Transverse colon (tissue), 4 donors: ENCODE measurements at regions not wholly inside any gene's neighbourhood (a gene's known extent, or its start where the extent isn't known, plus 50 kb on each side); places are given as distances from the start of the nearest gene placed in this dataset.

Experiments
- DNase-seq: peaks from one replicate; pipeline ENCODE4 v3.0.0-alpha.2; 2019
- H3K27ac ChIP-seq, 4 donors: fragments of 200-600 bp; sonication (generic); 2 replicates each; pipeline ENCODE4 v1.5.1; 2016 to 2018; ENCODE audit warnings: inconsistent platforms in 4 of 4
- H3K27me3 ChIP-seq: fragments of 200-600 bp; sonication (generic); 2 replicates; pipeline ENCODE4 v1.5.1; 2017; ENCODE audit warnings: inconsistent platforms
- H3K36me3 ChIP-seq, 4 donors: fragments of 200-600 bp; sonication (generic); 2 replicates each; pipeline ENCODE4 v1.5.1; 2017 to 2019; ENCODE audit warnings: inconsistent platforms in 4 of 4
- H3K4me1 ChIP-seq, 4 donors: fragments of 200-600 bp; sonication (generic); 2 replicates each; pipeline ENCODE4 v1.5.1; 2017 to 2020; ENCODE audit warnings: inconsistent platforms in 4 of 4
- H3K4me3 ChIP-seq, 4 donors: fragments of 200-600 bp; sonication (generic); 1 replicate in 1 of 4; 2 replicates in 3 of 4; pipeline versions ENCODE4 v1.5.1 to v1.6.1; 2017 to 2019; ENCODE audit warnings: inconsistent platforms in 4 of 4
- H3K9me3 ChIP-seq, 2 donors: fragments of 200-600 bp; sonication (generic); 2 replicates each; pipeline ENCODE4 v1.5.1; 2017 to 2019; ENCODE audit warnings: inconsistent platforms in 2 of 2
- EP300 ChIP-seq: sonication (generic); formaldehyde crosslinking; IDR thresholded peaks from one replicate; pipeline ENCODE4 v1.6.1; 2017; ENCODE audit warnings: antibody characterized with exemption, low read depth
- POLR2A ChIP-seq: fragments of 450-650 bp; IDR thresholded peaks from one replicate; pipeline ENCODE4 v1.6.1; 2016; ENCODE audit warnings: antibody characterized with exemption, mild to moderate bottlenecking, moderate library complexity
- POLR2AphosphoS5 ChIP-seq, 3 donors: sonication (generic); formaldehyde crosslinking; IDR thresholded peaks; one replicate each; pipeline ENCODE4 v1.6.1; 2016; ENCODE audit warnings: antibody characterized with exemption in 3 of 3
- WGBS, 2 donors: methylation state at CpG; one replicate each; pipeline ENCODE4 v1.1.5; 2018; ENCODE audit warnings: low coverage in 1 of 2; 5-methylcytosine and 5-hydroxymethylcytosine counted together
- in situ Hi-C, 4 donors: fragments of 200-750 bp; cut with MboI; loops; one replicate each; pipeline versions ENCODE4 v1.15.0 to v1.15.1; 2017; ENCODE audit warnings: low sequenced_read_pairs in 3 of 4, low pct_ligation_motif_present in 1 of 4, low pct_unique_long_range_greater_than_20kb in 1 of 4
- intact Hi-C: fragments of 100-400 bp; cut with DNase I; formaldehyde crosslinking; loops from one replicate; pipeline ENCODE4 v1.15.1; 2023; ENCODE audit warnings: low total_unique reads
- TF ChIP-seq, protein P1 (sequence below), 5 experiments: fragments of 200-600 bp in 3 of 5; fragments of 450-650 bp in 2 of 5; sonication (generic) in 3 of 5; IDR thresholded peaks; 1 replicate in 2 of 5; 2 replicates in 3 of 5; pipeline ENCODE4 v1.5.1; 2016 to 2017; ENCODE audit warnings: antibody characterized with exemption in 5 of 5, inconsistent platforms in 3 of 5, mild to moderate bottlenecking in 2 of 5, moderate library complexity in 1 of 5

DNA sequence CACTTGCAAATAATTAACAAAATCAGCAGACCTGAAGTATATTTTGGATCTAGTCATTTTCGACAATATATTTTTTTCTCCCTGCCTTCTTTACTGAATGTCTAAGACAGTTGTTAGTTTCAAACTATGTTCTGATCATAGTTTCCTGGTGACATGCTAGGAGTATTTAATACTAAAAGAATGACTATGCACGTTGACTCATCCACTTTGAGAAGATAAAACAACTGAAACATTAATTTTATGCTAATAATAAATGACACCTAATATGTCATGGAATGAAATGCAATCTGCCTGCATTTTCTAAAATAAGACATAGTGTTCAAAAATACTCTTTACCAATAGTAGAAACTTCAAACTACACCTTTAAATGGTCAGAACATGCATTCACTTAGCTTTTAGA lies 2123.7 kb upstream of the C9orf72 start:
- no peaks in the 10 kb centered on the region for H3K4me1 ChIP-seq
- WGBS, 2 donors, result 54 to 79% methylated on average over 2 of the region's 2 CpGs
- in situ Hi-C loops (no loop called here), intact Hi-C loops (no loop called here)
- DNase-seq, result no peak
- no peaks in the 10 kb centered on the region for H3K27me3 ChIP-seq
- H3K27ac ChIP-seq, result no peak overlapping the region
- TF ChIP-seq, protein P1, sequence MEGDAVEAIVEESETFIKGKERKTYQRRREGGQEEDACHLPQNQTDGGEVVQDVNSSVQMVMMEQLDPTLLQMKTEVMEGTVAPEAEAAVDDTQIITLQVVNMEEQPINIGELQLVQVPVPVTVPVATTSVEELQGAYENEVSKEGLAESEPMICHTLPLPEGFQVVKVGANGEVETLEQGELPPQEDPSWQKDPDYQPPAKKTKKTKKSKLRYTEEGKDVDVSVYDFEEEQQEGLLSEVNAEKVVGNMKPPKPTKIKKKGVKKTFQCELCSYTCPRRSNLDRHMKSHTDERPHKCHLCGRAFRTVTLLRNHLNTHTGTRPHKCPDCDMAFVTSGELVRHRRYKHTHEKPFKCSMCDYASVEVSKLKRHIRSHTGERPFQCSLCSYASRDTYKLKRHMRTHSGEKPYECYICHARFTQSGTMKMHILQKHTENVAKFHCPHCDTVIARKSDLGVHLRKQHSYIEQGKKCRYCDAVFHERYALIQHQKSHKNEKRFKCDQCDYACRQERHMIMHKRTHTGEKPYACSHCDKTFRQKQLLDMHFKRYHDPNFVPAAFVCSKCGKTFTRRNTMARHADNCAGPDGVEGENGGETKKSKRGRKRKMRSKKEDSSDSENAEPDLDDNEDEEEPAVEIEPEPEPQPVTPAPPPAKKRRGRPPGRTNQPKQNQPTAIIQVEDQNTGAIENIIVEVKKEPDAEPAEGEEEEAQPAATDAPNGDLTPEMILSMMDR (IDR thresholded peaks at IDR 0.05), result no peak
- TF ChIP-seq POLR2AphosphoS5 (IDR thresholded peaks at IDR 0.05), result no peak
- TF ChIP-seq POLR2A, result no peak
- no peak for TF ChIP-seq EP300
- H3K9me3 ChIP-seq, result no peaks in the 10 kb centered on the region
- no peaks in the 10 kb centered on the region for H3K36me3 ChIP-seq
- H3K4me3 ChIP-seq, result no peak overlapping the region

DNA sequence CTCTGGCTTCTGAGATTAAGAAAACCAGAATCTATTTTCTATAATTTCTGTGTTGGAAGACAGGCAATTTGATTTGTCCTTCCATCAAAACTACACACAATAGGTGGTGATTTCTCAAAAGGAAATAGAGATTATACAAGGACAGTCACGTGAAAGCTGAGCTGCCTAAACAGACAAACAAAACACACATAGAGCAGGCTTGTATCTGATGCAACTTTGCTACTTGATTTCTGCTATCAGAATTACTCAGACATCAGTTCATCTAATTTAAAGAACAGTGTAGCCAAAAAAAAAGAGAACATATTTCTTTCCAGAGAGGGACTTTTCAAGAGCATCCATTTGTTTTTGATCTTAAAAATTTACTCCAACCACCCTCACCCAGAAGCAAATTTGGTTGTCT lies 2128.3 kb upstream of the C9orf72 start:
- Histone ChIP-seq H3K4me1 (no peaks in the 10 kb centered on the region), H3K36me3 (no peaks in the 10 kb centered on the region), H3K27ac (no peak overlapping the region), H3K4me3 (no peak overlapping the region), H3K9me3 (no peaks in the 10 kb centered on the region), H3K27me3 (no peaks in the 10 kb centered on the region)
- TF ChIP-seq POLR2A (no peak), EP300 (no peak), POLR2AphosphoS5 (IDR thresholded peaks at IDR 0.05) (no peak)
- TF ChIP-seq, protein P1 (IDR thresholded peaks at IDR 0.05), result no peak
- in situ Hi-C loops, result no loop called here
- DNase-seq, result no peak
- intact Hi-C loops, result no loop called here
- 39 to 42% methylated on average over 1 of the region's 1 CpG for WGBS, 2 donors

DNA sequence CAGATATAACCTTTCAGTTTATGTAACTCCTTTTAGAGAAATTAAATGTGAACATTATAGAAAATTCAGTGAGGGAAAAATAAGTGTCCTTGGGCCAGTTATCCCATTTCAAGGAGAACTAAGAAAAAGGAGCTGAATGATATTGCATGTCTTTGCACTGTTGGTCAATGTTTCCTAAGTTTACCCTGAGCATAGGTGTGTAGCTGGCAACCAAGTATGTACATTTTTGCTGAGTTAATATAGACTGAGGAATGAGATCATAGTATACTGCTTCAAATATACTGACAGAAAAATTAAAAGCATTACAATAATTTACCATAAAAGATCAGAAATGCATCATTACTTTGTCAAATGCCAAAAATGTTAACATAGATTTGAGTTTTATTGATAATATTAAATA lies 2128.7 kb upstream of the C9orf72 start:
- no peaks in the 10 kb centered on the region for H3K36me3 ChIP-seq
- H3K27ac ChIP-seq, result no peak overlapping the region
- in situ Hi-C loops, result no loop called here
- no peak for TF ChIP-seq POLR2A
- no peak for TF ChIP-seq EP300
- TF ChIP-seq, protein P1 (IDR thresholded peaks at IDR 0.05), result no peak
- no peak for TF ChIP-seq POLR2AphosphoS5 (IDR thresholded peaks at IDR 0.05)
- H3K4me1 ChIP-seq, result no peaks in the 10 kb centered on the region
- no peak for DNase-seq
- intact Hi-C loops, result no loop called here
- no peaks in the 10 kb centered on the region for H3K27me3 ChIP-seq
- no peak overlapping the region for H3K4me3 ChIP-seq
- no peaks in the 10 kb centered on the region for H3K9me3 ChIP-seq

DNA sequence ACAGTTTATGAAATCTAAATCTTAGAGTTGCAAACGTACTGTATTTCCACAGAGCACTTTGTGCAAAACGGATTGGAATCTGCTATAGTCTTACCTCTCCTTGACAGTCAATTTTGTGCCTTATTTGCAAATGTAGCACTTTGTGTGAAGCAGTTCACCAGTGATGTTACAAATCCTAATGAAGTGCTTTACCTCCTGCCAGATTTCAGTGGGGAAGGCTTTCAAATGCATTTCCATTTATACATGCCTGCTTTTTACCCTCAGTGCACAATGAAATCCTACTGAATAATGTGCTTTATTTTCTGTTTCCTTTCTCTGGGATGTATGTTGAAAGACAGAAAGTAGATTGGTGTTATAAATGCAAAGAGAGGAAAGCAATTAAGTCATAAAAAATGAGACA lies 2141.6 kb upstream of the C9orf72 start:
- Histone ChIP-seq H3K27ac (no peak overlapping the region), H3K27me3 (no peaks in the 10 kb centered on the region), H3K4me3 (no peak overlapping the region), H3K4me1 (no peaks in the 10 kb centered on the region), H3K9me3 (no peaks in the 10 kb centered on the region), H3K36me3 (no peaks in the 10 kb centered on the region)
- no peak for DNase-seq
- TF ChIP-seq EP300, result no peak
- TF ChIP-seq, protein P1 (IDR thresholded peaks at IDR 0.05), result no peak
- TF ChIP-seq POLR2AphosphoS5 (IDR thresholded peaks at IDR 0.05), result no peak
- TF ChIP-seq POLR2A, result no peak
- in situ Hi-C loops (no loop called here), intact Hi-C loops (no loop called here)
- 17% methylated on average over 2 of the region's 2 CpGs; no CpG with 5 or more reads in 1 of the 2 donors for WGBS, 2 donors
